ENCODE measurements at regions not wholly inside any gene's neighbourhood (a gene's known extent, or its start where the extent isn't known, plus 50 kb on each side); places are given as distances from the start of the nearest gene placed in this dataset.
"Not testable (repeated sequence)": the region's sequence is repeated elsewhere in the genome, so short reads cannot be mapped to it uniquely, and the experiment has no call there.

DNA sequence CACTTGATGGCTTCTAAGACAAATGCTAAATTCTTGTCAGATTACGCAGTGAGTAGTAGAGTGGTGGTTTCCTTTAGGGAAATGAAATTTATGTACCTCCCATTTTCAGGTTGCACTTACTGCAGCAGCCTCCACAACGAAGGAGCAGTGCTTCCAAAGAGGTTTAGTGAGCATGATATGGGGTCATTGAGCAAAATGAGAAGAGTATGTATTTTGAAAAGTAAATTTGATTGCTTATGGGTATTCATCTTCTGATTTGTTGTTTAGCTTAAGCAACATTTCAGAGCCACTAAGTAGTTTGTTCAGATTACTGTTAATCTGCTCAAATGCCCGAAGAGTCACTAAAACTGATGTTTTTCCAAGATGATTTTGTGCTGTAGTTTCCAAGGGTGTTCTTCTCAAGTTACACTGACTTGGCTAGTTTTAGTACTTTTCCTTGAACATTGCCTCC is 493.6 kb downstream of the PCNX1 start:
- no peak for DNase-seq

DNA sequence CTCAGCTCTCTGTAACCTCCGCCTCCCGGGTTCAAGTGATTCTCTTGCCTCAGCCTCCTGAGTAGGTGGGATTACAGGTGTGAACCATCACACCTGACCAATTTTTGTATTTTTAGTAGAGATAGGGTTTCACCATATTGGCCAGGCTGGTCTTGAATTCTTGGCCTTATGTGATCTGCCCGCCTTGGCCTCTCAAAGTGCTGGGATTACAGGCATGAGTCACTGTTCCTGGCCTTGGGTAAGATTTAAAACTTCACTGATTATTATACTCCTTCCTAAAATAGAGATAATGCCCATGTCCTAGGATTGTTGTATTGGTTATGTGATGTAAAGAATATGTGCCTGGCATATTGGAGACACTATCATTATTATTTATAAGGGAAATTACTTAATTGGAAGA is 495.2 kb downstream of the PCNX1 start:
- DNase-seq = not testable (repeated sequence)

DNA sequence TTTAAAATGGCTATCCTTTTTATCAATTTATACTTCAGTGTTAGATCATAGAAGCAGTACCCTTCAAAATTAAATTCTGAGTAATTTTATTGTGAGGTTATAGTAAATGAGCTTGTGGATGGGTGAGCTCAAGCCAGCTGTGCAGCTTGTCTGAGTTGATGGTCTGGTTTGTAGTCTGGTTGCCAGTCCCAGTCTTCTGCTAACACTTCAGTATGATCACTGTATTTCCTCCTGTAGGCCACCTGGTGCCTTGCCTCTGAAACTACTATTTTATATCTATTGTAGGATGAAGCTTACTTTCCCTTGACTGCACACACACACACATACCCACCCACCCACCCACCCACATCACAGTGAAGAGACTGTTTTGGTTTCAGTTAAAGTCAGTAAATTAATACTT is 496.4 kb downstream of the PCNX1 start:
- DNase-seq = no peak

DNA sequence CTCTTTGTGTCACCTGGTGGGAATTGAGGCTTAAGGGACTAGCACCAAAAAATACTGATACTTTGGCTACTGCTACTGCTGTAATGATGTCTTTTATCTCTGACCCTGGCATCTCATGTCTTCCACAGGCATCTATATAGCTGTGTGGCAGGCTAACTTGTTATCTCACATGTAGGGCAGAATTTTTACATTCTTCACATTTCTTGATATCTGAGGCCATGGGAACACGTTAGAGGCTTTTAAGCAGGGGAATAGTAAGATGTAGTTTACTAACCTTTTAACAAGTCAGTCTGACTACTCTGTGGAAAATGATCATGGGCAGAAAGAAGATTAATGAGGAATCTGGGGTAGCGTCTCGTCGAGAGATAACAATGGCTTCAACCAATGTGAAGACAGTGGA is 498.4 kb downstream of the PCNX1 start:
- no peak for DNase-seq

DNA sequence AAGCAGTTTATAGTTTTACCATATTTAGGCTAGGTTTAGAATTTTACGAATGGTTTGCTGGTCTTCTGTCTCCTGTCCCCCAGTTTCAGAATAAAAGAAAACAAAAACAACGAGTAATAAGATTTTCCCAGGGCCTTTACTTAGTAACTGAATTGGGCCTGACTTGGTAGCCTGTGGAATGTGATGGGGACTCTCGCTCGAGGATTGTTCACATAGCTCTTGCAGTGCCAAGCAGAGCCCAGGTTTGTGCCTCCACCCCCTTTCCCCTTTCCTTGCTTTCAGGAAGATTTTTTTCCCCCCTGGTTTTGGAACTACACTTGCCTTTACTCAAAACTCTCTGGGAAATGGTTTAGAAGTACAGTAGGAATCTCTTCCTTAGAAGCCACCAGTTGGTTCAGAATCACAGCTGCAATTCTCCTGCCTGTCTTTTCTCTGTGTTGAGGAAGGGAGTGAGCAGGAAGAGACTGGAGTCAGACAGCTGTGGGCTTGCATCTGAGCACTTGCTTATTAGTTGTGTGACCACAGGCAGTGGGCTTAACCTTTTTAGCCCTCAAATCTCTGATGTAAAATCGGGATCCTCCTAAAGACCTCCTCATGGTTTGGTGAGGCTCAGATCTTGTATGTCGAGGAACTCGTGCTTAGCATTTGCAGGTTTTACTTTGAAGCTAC is 501.2 kb downstream of the PCNX1 start:
- no peak for DNase-seq

DNA sequence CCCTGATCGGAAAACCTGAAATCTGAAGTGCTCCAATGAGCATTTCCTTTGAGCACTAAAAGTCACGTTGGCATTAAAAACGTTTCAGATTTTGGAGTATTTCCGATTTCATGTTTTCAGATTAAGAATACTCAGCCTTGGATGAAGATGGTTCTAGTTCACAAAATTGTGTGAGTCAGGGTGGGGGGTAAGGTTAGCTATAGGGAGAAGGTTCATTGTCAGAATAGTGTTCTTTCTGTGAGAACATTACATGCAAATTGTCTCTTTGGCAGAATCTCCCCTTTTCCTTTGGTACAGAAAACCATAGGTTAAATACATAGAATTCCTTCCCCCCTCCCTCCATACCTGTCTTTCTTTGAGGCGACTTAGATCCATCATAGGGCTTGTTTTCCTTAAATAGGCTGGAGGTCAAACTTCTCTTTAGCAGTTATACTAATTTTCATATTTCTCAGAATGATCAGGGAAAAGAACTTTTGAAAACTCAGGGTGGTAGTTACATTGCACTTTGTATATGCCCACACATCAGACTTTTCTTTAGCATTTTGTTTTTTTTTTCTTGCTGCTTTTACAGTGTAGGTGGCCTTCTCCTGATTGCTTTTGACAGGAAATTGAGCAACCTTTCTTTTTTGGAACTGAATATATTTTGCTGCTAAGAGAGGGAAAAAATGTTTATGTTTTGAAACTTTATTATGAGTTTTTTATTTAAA is 503.5 kb downstream of the PCNX1 start:
- no peak for DNase-seq

DNA sequence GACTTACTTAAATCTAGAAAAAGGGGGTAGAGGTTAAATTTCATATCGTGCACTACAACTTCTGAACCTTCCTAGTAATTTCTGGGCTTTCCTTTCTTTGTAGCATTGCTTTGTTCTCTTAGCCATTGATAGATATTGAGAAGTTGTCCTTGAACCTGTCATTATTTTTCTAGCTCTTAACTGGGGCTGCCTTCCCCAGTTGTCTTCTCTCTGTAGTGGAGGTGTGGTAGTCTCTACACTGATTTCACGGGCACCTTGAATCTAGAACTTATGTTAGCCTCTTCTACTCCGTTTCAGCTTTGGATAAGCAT is 504.0 kb downstream of the PCNX1 start:
- DNase-seq = no peak

DNA sequence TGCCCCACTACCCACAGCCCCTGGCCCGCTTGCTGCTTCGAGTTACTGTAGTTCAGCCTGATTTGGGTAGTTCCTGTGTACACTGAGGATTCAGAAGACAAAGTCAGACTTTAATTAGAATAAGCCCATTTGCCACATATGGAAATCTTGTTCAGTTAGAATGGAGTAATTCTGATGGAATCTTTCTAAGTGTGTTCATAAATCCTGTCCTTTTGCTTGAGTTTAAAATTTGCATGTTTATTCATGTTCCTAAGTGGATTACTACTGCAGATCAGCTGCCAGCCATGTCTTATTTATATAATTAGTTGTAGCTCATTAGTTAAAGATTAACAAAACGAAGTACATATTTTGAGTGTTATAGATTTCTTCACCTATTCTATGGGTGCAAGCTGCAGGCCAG is 504.5 kb downstream of the PCNX1 start:
- DNase-seq = no peak

DNA sequence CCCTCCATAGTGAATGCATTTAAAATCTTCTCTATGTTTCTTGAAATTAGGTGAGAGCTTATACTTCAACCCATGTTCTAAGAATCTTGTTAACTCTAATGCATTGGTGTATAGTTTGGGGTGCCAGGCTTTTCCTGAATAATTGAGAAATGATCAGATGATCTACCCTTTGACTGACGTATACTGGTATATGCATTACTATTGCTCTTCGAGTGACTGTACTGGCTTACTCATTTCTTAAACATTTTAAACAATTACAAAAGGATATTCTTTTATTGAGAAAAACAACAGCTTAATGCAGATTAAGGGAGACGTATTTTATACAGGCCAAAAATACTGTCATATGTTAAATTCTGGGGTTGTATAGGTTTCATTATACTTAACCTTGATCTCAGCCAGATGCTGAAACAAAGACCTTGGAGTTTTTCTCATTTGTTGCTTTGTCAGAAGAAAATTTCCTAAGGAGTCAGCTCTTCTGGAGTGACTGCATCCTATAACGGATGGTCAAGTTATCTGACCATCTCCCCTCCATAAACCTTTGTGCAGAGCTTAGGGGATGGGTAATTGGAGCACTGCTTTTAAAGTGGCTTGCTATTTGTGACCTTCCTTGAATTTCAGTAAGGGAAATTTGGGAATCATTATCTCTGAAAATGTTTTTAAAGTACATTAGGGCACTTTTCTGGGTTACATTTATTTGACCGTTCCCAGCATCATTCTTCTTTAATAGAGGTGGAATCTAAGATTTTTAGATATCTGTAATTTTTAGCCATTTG is 507.6 kb downstream of the PCNX1 start:
- DNase-seq = no peak

DNA sequence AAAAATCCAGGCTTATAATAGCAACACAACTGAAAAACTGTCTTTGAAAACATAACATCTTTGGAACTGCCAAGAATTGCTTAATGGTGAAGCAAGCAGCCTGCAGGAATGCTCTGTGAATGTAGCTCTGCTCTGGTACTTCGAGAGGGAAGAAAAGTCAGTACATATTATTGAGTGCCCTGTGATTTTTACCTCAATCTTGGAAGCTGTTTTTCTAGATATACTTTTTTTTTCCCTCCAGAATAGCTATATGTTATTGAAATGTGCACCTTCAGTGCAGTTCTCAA is 508.1 kb downstream of the PCNX1 start:
- DNase-seq = no peak

DNA sequence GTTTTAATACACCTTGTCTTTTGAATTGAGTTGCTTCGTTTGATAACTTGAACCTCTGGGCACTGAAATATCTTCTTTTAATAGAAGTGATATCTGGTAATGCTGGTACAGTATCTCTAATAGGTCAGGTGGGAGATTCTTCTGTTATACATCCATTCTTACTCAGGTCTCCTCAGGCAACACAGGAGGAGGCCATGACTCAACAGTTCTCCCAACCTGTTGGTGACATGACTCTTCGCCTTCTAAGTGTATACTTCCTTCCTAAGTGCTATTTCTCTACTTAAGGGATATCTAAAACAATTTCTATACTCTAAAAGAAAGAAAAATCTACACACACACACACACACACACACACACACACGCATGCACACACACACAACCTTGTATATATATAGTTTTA is 509.1 kb downstream of the PCNX1 start:
- no peak for DNase-seq

DNA sequence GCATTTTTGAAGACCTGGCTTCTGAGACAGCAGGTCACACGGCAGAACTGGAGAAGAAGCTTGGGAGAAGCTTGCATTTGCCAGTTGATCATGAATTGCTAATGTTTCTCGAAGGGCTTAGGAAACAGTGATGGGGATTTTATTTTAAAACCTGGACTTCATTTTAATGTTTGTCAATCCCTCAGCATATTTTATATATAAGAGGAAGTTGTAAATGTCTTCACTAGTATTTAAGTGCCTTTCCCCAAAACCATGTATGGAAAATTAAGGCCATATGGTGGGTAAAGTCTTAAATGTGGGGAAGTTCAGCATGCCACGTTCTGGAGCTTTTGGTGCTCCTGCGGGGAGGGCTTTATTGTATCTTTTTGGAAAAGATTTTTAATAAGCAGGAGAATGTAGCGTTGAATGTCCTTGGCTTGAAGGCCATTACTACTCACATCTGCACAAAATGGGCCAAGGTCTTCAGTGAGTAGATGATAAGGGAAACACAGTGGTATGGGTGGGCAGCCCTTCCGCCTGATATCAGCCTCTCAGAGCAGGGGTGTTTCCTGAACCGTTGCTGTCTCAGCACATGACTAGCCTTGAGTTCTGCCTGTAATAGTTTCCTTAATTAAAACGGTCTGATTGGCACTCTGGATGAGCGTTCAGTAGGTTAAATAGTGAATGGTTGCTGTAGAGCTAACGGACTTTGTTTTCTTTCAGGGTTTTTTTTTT is 511.4 kb downstream of the PCNX1 start:
- DNase-seq = no peak

DNA sequence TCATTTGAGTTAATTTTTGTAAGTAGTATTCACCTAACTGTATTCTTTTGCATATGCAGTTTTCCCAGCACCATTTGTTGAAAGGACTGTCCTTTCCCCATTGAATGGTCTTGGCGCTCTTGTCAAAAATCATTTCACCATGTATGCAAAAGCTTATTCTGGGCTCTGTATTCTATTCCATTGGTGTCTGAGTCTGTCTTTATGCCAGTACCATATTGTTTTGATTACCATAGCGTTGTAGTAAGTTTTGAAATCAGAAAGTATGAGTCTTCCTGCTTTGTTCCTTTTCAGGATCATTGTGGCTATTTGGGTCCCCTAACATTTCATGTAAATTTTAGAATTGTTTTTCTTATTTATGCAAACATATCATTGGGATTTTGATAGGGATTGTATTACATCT is 508.7 kb upstream of the RGS6 start:
- DNase-seq = no peak

DNA sequence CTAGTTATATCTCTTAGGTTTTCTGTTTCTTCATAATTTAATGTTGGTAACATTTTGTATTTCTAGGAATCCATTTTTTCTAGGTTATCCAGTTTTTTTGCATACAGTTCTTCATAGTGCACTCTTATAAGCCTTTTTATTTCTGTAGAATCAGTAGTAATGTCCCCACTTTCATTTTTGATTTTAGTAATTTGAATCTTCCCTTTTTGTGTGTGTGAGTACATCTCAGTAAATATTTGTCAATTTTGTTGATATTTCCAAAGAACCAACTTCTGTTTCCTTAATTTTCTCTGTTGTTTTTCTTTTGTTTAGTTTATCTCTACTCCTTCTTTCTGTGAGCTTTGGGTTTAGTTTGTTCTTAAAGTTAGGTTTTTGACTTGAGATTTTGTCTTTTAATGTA is 507.3 kb upstream of the RGS6 start:
- DNase-seq = no peak

DNA sequence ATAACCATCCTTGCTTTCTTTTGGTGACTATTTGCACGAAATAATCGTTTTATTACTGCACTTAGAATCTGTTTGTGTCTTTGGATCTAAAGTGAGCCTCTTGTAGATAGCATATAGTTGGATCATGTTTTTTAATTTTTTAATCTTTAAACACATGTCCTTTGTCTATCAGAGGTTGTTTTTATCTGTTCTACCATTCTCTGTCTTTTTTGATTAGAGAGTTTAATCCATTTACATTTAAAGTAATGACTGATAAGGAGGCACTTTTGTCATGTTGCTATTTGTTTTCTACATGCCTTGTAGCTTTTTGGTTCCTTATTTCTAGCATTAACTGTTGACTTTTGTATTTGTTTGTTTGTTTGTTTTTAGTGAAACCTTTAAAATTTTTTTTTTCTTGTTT is 506.2 kb upstream of the RGS6 start:
- DNase-seq = no peak

DNA sequence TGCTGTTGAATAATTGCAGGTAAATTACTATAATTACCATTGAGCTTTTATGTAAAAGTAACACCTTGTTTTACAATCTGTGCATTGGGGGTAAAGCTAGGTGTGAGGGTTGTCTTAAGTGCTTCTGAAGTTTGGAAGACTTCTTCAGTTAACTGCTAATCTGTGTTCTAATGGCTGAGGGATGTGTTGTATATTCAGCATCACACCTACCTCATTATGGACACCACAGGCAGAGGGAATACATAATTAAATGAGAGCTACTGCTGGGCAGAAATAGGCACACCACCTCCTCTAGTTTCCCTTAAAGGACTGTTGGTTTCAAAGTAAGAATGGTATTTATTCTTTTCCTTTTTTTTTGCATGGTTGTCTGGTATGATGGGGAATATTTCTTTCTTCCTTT is 502.3 kb upstream of the RGS6 start:
- no peak for DNase-seq

DNA sequence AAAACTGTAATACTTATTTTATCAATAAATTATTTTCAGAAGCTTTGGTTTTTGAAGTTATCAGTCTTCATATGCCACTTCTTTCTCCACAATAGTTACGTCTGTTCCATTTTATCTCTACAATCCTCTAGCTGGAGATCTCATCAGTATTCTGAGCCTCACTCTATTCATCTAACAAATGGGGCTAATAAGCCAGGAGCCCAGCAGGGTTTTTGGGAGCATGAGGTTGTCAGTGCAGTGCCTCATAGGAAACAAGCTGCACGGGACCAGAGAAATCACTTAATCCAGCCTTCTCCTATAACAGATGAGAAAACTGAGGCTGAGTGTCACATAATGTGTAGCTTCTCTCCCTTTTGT is 501.9 kb upstream of the RGS6 start:
- DNase-seq = no peak

DNA sequence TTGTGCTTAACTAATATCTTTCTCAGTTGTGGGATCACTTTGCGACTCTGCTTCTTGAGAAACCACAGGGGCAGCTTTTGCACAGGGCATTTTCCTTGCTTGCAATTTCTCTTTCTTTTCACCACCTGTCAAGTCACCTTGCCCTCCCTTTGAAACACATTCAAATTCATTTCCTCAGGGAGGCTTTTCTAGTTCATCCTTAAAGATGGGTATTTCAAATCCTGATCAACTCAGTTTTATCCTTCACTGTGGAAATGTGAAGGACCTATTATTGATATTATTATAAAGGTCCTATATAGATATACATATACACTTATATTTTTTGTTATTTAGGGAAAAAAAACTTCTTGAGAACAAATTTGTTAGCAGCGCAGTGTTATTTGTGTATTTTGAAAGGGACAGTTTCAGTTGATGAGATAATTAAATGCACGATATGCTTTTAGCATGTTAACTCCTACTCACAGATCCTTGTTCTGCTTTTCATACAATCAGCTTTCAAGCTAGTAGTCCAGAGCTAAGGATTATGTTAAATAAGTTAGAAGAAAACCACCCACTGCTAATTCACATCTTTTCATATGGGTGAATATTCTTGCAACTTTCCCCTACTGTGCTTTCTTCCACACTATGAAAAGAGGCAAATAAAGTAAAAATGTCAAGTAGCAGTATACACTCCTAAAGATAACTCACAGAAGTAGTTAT is 501.4 kb upstream of the RGS6 start:
- DNase-seq = no peak

DNA sequence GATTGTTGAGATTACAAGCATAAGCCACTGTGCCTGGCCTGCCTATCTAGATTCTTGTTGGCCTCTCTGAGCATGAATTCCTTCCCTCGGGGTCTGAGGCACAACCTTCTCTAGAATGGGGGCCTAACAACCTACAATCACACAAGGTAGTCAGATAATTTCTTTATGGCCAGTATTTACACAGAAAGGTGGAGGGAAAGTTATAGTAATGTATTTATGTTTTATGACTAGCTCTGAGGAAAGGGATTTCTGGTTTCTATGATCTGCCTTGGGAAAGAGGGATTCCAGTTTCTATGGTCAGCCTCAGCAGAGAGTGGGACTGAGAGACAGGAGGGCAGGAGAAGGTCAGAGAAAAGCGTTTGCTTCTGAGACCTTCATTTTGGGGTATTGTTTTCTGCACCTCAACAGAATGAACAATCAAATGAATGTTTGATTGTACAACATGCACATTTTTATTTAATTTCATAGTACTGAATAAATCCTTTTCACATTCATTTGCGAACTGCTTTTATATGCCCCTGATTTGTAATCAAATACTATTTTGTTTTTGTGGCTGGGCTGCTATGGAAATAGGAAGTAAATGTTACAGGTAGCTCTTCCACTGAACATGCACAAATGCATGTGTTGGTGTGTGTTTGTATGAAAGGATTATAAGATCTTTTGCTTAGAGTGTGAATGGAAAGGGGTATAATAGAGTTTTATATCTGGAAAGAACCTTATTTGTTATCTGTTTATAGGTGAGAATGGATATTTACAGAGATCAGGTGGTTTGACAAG is 499.7 kb upstream of the RGS6 start:
- no peak for DNase-seq

DNA sequence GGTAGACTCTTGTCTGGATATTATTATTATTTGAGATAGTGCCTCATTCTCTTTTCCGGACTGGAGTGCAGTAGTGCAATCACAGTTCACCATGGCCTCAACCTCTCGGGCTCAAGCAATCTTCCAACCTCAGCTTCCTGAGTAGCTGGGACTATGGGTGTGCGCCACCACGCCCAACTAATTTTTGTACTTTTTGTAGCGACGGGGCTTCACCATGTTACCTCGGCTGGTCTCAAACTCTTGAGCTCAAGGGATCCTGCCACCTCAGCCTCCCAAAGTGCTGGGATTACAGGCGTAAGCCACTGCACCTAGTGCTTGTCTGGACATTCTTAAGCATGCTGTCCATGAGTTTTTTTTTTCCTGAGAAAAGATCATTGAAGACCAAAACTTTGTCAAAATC is 498.9 kb upstream of the RGS6 start:
- no peak for DNase-seq

DNA sequence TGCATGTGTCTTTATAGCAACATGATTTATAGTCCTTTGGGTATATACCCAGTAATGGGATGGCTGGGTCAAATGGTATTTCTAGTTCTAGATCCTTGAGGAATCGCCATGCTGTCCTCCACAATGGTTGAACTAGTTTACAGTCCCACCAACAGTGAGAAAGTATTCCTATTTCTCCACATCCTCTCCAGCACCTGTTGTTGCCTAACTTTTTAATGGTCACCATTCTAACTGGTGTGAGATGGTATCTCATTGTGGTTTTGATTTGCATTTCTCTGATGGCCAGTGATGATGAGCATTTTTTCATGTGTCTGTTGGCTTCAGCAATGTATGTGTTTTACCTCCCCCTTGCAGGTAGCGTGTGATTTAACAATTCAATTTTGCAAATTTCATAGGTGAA is 496.6 kb upstream of the RGS6 start:
- not testable (repeated sequence) for DNase-seq

DNA sequence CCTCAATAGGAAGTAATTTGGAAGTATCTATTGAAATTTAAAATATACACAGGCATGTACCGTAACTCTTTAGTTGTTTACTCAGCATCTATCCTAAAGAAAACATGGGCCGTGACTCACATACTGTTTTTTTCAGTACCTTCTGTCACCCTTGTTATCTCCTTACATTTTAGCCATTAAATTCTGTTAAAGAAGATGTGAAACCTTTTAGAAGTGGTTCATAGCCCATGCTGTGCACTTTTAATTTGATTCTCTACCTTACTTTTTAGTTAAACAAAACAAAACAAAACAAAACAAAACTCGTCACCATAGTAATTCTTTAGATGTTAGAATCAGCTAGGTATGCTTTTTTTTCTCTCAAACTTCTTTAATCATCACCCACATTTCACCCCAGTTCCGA is 494.4 kb upstream of the RGS6 start:
- DNase-seq = no peak

DNA sequence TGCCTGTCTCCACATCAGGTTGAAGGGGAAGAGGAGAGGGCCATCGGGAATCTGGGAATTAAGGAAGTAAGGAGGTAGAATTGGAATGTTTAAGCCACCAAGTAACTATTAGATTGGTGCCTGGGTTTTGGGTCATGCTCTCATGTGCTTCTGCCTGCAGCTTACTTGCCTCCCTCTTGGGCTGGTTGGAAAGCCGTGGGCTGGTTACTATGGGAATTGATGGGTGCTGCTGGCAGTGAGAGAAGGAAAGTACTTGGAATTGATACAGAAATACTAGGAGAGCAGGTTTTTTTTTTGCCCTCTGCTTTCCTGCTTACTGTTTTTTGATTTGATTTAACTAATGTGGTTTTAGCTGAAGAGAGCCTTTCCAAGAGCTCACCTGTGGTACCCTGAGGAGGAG is 493.5 kb upstream of the RGS6 start:
- no peak for DNase-seq

Data from kidney glomerular epithelial cell (primary cell).